Stimulated activated CD8-positive, alpha-beta memory T cell treated with anti-CD3 and anti-CD28 coated beads, Interleukin-7, amount 100 ng/mL, for 24 hours (primary cell): ENCODE measurements at regions not wholly inside any gene's neighbourhood (a gene's known extent, or its start where the extent isn't known, plus 50 kb on each side); places are given as distances from the start of the nearest gene placed in this dataset.
"Not testable (repeated sequence)": the region's sequence is repeated elsewhere in the genome, so short reads cannot be mapped to it uniquely, and the experiment has no call there.

Experiments used
- DNase-seq: peaks from one replicate; pipeline ENCODE4 v3.0.0-alpha.2; 2020; ENCODE audit warnings: low read depth

GRCh38 chrX:16067886-16068515 lies 55.4 kb upstream of the GRPR start:
- DNase-seq = no peak

GRCh38 chrX:16063921-16064320 lies 59.4 kb upstream of the GRPR start:
- no peak for DNase-seq

- DNase-seq = no peak
These were observed 60.2 kb upstream of the GRPR start for GRCh38 chrX:16063141-16063540.

GRCh38 chrX:16061296-16061695 lies 62.1 kb upstream of the GRPR start:
- DNase-seq = no peak

- DNase-seq = no peak
These were observed 63.1 kb upstream of the GRPR start for GRCh38 chrX:16060252-16060651.

GRCh38 chrX:16049126-16049525 lies 74.2 kb upstream of the GRPR start:
- not testable (repeated sequence) for DNase-seq

GRCh38 chrX:16042980-16043379 lies 80.4 kb upstream of the GRPR start:
- DNase-seq = no peak

- DNase-seq = no peak
These were observed 83.5 kb upstream of the GRPR start for GRCh38 chrX:16039834-16040233.

GRCh38 chrX:16039363-16039762 lies 84.0 kb upstream of the GRPR start:
- no peak for DNase-seq

- DNase-seq = no peak
These were observed 90.0 kb upstream of the GRPR start for GRCh38 chrX:16033331-16033730.

- DNase-seq = no peak
These were observed 94.8 kb upstream of the GRPR start for GRCh38 chrX:16028576-16028975.

GRCh38 chrX:16023790-16024734 lies 99.3 kb upstream of the GRPR start:
- DNase-seq = no peak

GRCh38 chrX:16022580-16023200 lies 100.7 kb upstream of the GRPR start:
- no peak for DNase-seq

- no peak for DNase-seq
These were observed 105.1 kb upstream of the GRPR start for GRCh38 chrX:16018291-16018690.

- no peak for DNase-seq
These were observed 109.2 kb upstream of the GRPR start for GRCh38 chrX:16014171-16014570.

- DNase-seq = no peak
These were observed 111.1 kb upstream of the GRPR start for GRCh38 chrX:16012250-16012649.

GRCh38 chrX:16005917-16006316 lies 117.4 kb upstream of the GRPR start:
- no peak for DNase-seq

GRCh38 chrX:16002185-16002584 lies 121.2 kb upstream of the GRPR start:
- DNase-seq = no peak

- DNase-seq = no peak
These were observed 125.0 kb upstream of the GRPR start for GRCh38 chrX:15998350-15998749.

- no peak for DNase-seq
These were observed 133.6 kb upstream of the GRPR start for GRCh38 chrX:15989716-15990115.

GRCh38 chrX:15988661-15989603 lies 134.3 kb upstream of the AP1S2 start:
- no peak for DNase-seq

GRCh38 chrX:15985937-15986336 lies 131.3 kb upstream of the AP1S2 start:
- DNase-seq = peak; percentile 1
